ENCODE measurements at regions not wholly inside any gene's neighbourhood (a gene's known extent, or its start where the extent isn't known, plus 50 kb on each side); places are given as distances from the start of the nearest gene placed in this dataset.
"Not testable (repeated sequence)": the region's sequence is repeated elsewhere in the genome, so short reads cannot be mapped to it uniquely, and the experiment has no call there.

- ChIA-PET CTCF (interaction anchor here (0.6 to 12.7 kb wide), 18 partner anchors 11 to 429 kb away, joined by 3 to 251 read pairs (median 5); no protein-coding TSS in a partner anchor), POLR2A (interaction anchor here (0.7 kb wide), 2 partner anchors 22 to 72 kb away, joined by 3 read pairs; no protein-coding TSS in a partner anchor)
- no peak for TF ChIP-seq CTCF (IDR thresholded peaks at IDR 0.05; ENCODE audit: control extremely low read depth, extremely low read depth, low read depth, missing control alignments)
- peak; percentile 74 for DNase-seq (ENCODE audit: extremely low spot score)
Measured at GRCh38 chr15:31437686-31438085, 111.1 kb downstream of the KLF13 start.

- ChIA-PET POLR2A (no interaction called here), CTCF (interaction anchor here (0.8 to 12.7 kb wide), 19 partner anchors 10 to 225 kb away, joined by 3 to 251 read pairs (median 4); no protein-coding TSS in a partner anchor)
- no peak for TF ChIP-seq CTCF (IDR thresholded peaks at IDR 0.05; ENCODE audit: control extremely low read depth, extremely low read depth, low read depth, missing control alignments)
- DNase-seq (ENCODE audit: extremely low spot score): no peak
Measured at GRCh38 chr15:31438601-31439265, 112.1 kb downstream of the KLF13 start.

GRCh38 chr15:31439328-31439727, 112.7 kb downstream of the KLF13 start:
- POLR2A ChIA-PET: no interaction called here
- DNase-seq (ENCODE audit: extremely low spot score): peak; percentile 47
- CTCF ChIA-PET: interaction anchor here (0.8 to 12.7 kb wide), 17 partner anchors 12 to 225 kb away, joined by 3 to 251 read pairs (median 4); no protein-coding TSS in a partner anchor
- peak; percentile 47 for TF ChIP-seq CTCF (IDR thresholded peaks at IDR 0.05; ENCODE audit: control extremely low read depth, extremely low read depth, low read depth, missing control alignments)

GRCh38 chr15:31440216-31440615, 113.6 kb downstream of the KLF13 start:
- DNase-seq (ENCODE audit: extremely low spot score); POLR2A ChIA-PET: not testable (repeated sequence)
- CTCF ChIA-PET: interaction anchor here (0.8 to 12.7 kb wide), 14 partner anchors 11 to 178 kb away, joined by 3 to 251 read pairs (median 4); no protein-coding TSS in a partner anchor

GRCh38 chr15:31440754-31441311, 114.2 kb downstream of the KLF13 start:
- ChIA-PET CTCF (interaction anchor here (1.1 to 12.7 kb wide), 6 partner anchors 11 to 95 kb away, joined by 3 to 251 read pairs (median 6); no protein-coding TSS in a partner anchor), POLR2A (interaction anchor here (0.7 kb wide), 1 partner anchor 32 kb away, joined by 5 read pairs; no protein-coding TSS in a partner anchor)
- no peak for TF ChIP-seq CTCF (IDR thresholded peaks at IDR 0.05; ENCODE audit: control extremely low read depth, extremely low read depth, low read depth, missing control alignments)
- DNase-seq (ENCODE audit: extremely low spot score): peak; percentile 46

- DNase-seq (ENCODE audit: extremely low spot score): no peak
- POLR2A ChIA-PET: no interaction called here
- CTCF ChIA-PET: interaction anchor here (2.6 to 12.7 kb wide), 3 partner anchors 8 to 49 kb away, joined by 11 to 251 read pairs (median 118); no protein-coding TSS in a partner anchor
- no peak for TF ChIP-seq CTCF (IDR thresholded peaks at IDR 0.05; ENCODE audit: control extremely low read depth, extremely low read depth, low read depth, missing control alignments)
Measured at GRCh38 chr15:31442226-31442625, 115.6 kb downstream of the KLF13 start.

GRCh38 chr15:31442699-31443111, 116.1 kb downstream of the KLF13 start:
- POLR2A ChIA-PET: no interaction called here
- no peak for DNase-seq (ENCODE audit: extremely low spot score)
- CTCF ChIA-PET: interaction anchor here (0.9 to 12.7 kb wide), 5 partner anchors 8 to 48 kb away, joined by 3 to 251 read pairs (median 11); no protein-coding TSS in a partner anchor
- no peak for TF ChIP-seq CTCF (IDR thresholded peaks at IDR 0.05; ENCODE audit: control extremely low read depth, extremely low read depth, low read depth, missing control alignments)

Measured in GM10248 (cell line).